Ovary (tissue), 7 donors: ENCODE measurements at regions not wholly inside any gene's neighbourhood (a gene's known extent, or its start where the extent isn't known, plus 50 kb on each side); places are given as distances from the start of the nearest gene placed in this dataset.

Experiments
- DNase-seq, 5 donors: peaks; one replicate each; pipeline ENCODE4 v3.0.0-alpha.2; 2019 to 2020
- H3K27ac ChIP-seq, 2 donors: fragments of 200-600 bp; one replicate each; pipeline versions ENCODE4 v1.5.1 to v1.8.0; 2019 to 2022
- H3K27me3 ChIP-seq: fragments of 200-600 bp; one replicate; pipeline ENCODE4 v1.8.0; 2022
- H3K36me3 ChIP-seq: fragments of 200-600 bp; sonication (generic); one replicate; pipeline ENCODE4 v1.5.1; 2019
- H3K4me1 ChIP-seq: one replicate; pipeline ENCODE4 v1.8.1; 2013; ENCODE audit warnings: mild to moderate bottlenecking, moderate library complexity; ENCODE audit not compliant: insufficient read depth
- H3K4me3 ChIP-seq: fragments of 200-600 bp; sonication (generic); one replicate; pipeline ENCODE4 v1.5.1; 2017
- H3K9me3 ChIP-seq, 2 donors: fragments of 200-600 bp in 1 of 2; sonication (generic) in 1 of 2; one replicate each; pipeline versions ENCODE4 v1.5.1 to v1.8.1; 2013 to 2019; ENCODE audit warnings: mild to moderate bottlenecking in 1 of 2, moderate library complexity in 1 of 2
- EP300 ChIP-seq: sonication (generic); formaldehyde crosslinking; IDR thresholded peaks from one replicate; pipeline ENCODE4 v1.6.1; 2017; ENCODE audit warnings: antibody characterized with exemption
- POLR2A ChIP-seq: fragments of 450-650 bp; IDR thresholded peaks from one replicate; pipeline ENCODE4 v1.6.1; 2017; ENCODE audit warnings: antibody characterized with exemption, mild to moderate bottlenecking, moderate library complexity
- WGBS, 3 donors: extraction: QIAGEN DNeasy Blood & Tissue Kit in 1 of 3; methylation state at CpG; one replicate each; pipeline versions ENCODE4 v1.1.5 to v1.1.7; 2013 to 2017; 5-methylcytosine and 5-hydroxymethylcytosine counted together
- intact Hi-C, 4 donors: fragments of 100-400 bp; cut with DNase I; formaldehyde crosslinking; loops; one replicate each; pipeline versions ENCODE4 v1.11.0 to v1.15.1; 2022 to 2023
- TF ChIP-seq, protein P1 (sequence below), 3 donors: fragments of 450-650 bp in 2 of 3; fragments of 200-600 bp in 1 of 3; IDR thresholded peaks; one replicate each; pipeline versions ENCODE4 v1.5.1 to v1.8.0; 2016 to 2022; ENCODE audit warnings: antibody characterized with exemption in 3 of 3, mild to moderate bottlenecking in 1 of 3
- donor health status: DM: no; HTN: no; CAD: no; lungs with moderate emphysema.
- donor health status: DM: no; HTN: no; CAD: no.
- donor health status: Bipolar disorder and iron deficiency.
- donor health status: DM: no; HTN: no; CAD: no.
- donor health status: DM: yes; HTN: yes; CAD: no.

- H3K4me1 ChIP-seq: peaks cover 2% of the 10 kb centered on the region
- intact Hi-C loops: no loop called here
- no peaks in the 10 kb centered on the region for H3K27me3 ChIP-seq
- no peak overlapping the region for H3K27ac ChIP-seq
- no peaks in the 10 kb centered on the region for H3K9me3 ChIP-seq
- no peaks in the 10 kb centered on the region for H3K36me3 ChIP-seq
- WGBS, 3 donors: 8 to 30% (median 12%) methylated on average over 3 of the region's 3 CpGs
- H3K4me3 ChIP-seq: no peak overlapping the region
- TF ChIP-seq POLR2A (no peak), EP300 (no peak)
- TF ChIP-seq, protein P1, sequence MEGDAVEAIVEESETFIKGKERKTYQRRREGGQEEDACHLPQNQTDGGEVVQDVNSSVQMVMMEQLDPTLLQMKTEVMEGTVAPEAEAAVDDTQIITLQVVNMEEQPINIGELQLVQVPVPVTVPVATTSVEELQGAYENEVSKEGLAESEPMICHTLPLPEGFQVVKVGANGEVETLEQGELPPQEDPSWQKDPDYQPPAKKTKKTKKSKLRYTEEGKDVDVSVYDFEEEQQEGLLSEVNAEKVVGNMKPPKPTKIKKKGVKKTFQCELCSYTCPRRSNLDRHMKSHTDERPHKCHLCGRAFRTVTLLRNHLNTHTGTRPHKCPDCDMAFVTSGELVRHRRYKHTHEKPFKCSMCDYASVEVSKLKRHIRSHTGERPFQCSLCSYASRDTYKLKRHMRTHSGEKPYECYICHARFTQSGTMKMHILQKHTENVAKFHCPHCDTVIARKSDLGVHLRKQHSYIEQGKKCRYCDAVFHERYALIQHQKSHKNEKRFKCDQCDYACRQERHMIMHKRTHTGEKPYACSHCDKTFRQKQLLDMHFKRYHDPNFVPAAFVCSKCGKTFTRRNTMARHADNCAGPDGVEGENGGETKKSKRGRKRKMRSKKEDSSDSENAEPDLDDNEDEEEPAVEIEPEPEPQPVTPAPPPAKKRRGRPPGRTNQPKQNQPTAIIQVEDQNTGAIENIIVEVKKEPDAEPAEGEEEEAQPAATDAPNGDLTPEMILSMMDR (IDR thresholded peaks at IDR 0.05): no peak
- DNase-seq: no peak
Measured at GRCh38 chr1:222165629-222166028, 382.3 kb downstream of the HHIPL2 start.

GRCh38 chr1:222163895-222164294 lies 384.0 kb downstream of the HHIPL2 start:
- Histone ChIP-seq H3K27me3 (no peaks in the 10 kb centered on the region), H3K36me3 (no peaks in the 10 kb centered on the region), H3K27ac (no peak overlapping the region), H3K9me3 (no peaks in the 10 kb centered on the region), H3K4me3 (no peak overlapping the region), H3K4me1 (peaks cover 2% of the 10 kb centered on the region)
- DNase-seq: no peak
- TF ChIP-seq POLR2A (no peak), EP300 (no peak)
- TF ChIP-seq, protein P1 (IDR thresholded peaks at IDR 0.05): no peak
- intact Hi-C loops: no loop called here
- 43 to 53% (median 45%) methylated on average over 2 of the region's 2 CpGs for WGBS, 3 donors

- TF ChIP-seq, protein P1 (IDR thresholded peaks at IDR 0.05): no peak
- no peak for TF ChIP-seq POLR2A
- TF ChIP-seq EP300: no peak
- Histone ChIP-seq H3K27ac (no peak overlapping the region), H3K9me3 (no peaks in the 10 kb centered on the region), H3K36me3 (no peaks in the 10 kb centered on the region), H3K4me1 (peaks cover 2% of the 10 kb centered on the region), H3K4me3 (no peak overlapping the region), H3K27me3 (no peaks in the 10 kb centered on the region)
- 62 to 64% (median 63%) methylated on average over 3 of the region's 3 CpGs for WGBS, 3 donors
- DNase-seq: no peak
- intact Hi-C loops: no loop called here
Measured at GRCh38 chr1:222161676-222162075, 386.2 kb downstream of the HHIPL2 start.

DNA sequence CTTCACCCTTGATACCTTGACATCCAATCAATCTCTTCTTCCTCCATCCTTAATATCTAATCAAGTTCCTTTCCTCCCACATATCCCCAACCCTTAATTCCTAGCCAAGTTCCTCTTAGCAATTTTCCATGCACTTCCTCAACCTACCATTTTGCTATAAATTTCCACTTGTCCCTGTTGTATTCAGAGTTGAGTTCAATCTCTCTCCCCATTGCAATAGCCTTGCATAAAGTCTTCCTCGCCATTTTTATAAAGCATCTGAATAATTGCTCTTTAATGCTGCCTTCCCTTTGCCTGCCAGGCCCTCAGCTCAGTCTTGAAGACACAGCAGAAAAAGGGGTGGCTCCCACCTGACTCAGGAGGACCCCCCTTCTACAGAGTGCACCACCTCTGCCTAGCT lies 390.3 kb downstream of the HHIPL2 start:
- 91 to 95% (median 92%) methylated on average over 1 of the region's 1 CpG for WGBS, 3 donors
- Histone ChIP-seq H3K9me3 (no peaks in the 10 kb centered on the region), H3K27me3 (no peaks in the 10 kb centered on the region), H3K36me3 (no peaks in the 10 kb centered on the region), H3K4me1 (no peaks in the 10 kb centered on the region), H3K4me3 (no peak overlapping the region), H3K27ac (no peak overlapping the region)
- TF ChIP-seq EP300: no peak
- TF ChIP-seq, protein P1 (IDR thresholded peaks at IDR 0.05): no peak
- no peak for TF ChIP-seq POLR2A
- intact Hi-C loops: no loop called here
- DNase-seq: no peak

DNA sequence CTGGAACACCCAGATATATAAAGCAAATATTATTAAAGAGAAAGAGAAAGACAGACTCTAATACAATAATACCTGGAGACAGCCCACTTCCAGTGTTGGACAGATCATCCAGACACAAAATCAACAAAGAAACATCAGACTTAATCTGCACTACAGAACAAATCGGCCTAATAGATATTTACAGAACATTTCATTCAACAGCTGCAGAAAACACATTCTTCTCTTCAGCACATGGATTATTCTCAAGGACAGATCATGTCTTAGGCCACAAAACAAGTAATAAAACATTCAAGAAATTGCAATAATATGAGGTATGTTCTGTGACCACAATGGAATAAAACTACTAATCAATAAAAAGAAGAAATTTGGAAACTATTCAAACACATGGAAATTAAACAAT lies 398.3 kb upstream of the DUSP10 start:
- no peak for DNase-seq
- Histone ChIP-seq H3K4me1 (no peaks in the 10 kb centered on the region), H3K4me3 (no peak overlapping the region), H3K9me3 (no peaks in the 10 kb centered on the region), H3K36me3 (no peaks in the 10 kb centered on the region), H3K27ac (no peak overlapping the region), H3K27me3 (no peaks in the 10 kb centered on the region)
- WGBS, 3 donors: 2 to 25% (median 5%) methylated on average over 1 of the region's 1 CpG
- TF ChIP-seq EP300: no peak
- TF ChIP-seq, protein P1 (IDR thresholded peaks at IDR 0.05): no peak
- TF ChIP-seq POLR2A: no peak
- intact Hi-C loops: no loop called here
